ENCODE measurements at regions not wholly inside any gene's neighbourhood (a gene's known extent, or its start where the extent isn't known, plus 50 kb on each side); places are given as distances from the start of the nearest gene placed in this dataset.

DNA sequence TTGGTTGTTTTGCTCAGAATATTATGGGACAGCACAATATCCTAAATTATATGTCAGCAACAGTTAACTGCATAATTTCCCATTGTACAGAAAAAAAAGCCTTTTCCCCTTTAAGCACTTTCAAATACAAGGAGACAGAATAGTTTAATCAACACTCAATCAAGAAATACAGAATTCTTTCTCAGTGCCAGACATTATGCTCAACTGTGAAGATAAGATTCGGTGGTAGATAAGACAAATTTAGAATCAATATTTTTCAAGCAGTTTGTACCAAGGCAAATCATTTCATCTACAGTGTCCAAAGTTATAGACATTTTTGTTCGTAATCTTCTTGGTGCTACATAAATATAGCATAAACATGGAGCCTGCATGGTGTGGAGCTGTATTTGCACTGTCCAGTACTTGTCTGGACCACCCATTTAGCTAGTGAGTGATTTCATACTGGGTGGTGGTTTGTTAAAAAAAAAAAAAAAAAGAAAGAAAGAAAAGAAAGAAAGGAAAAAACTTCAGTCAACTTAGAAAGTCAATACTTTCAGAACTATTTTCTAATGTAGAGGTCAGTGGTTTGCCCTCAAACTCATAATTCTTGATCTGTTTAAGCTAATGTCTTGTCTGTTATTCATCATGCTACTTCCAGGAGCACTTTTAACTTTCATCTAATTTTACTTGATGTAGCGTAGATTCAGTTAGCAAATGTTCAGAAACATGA lies 522.9 kb downstream of the FAT4 start:
- TF ChIP-seq EP300 (IDR thresholded peaks at IDR 0.05): no peak
- no peak for TF ChIP-seq POLR2AphosphoS5 (IDR thresholded peaks at IDR 0.05)
- no peak for TF ChIP-seq POLR2A (IDR thresholded peaks at IDR 0.05)
- TF ChIP-seq, protein P1, sequence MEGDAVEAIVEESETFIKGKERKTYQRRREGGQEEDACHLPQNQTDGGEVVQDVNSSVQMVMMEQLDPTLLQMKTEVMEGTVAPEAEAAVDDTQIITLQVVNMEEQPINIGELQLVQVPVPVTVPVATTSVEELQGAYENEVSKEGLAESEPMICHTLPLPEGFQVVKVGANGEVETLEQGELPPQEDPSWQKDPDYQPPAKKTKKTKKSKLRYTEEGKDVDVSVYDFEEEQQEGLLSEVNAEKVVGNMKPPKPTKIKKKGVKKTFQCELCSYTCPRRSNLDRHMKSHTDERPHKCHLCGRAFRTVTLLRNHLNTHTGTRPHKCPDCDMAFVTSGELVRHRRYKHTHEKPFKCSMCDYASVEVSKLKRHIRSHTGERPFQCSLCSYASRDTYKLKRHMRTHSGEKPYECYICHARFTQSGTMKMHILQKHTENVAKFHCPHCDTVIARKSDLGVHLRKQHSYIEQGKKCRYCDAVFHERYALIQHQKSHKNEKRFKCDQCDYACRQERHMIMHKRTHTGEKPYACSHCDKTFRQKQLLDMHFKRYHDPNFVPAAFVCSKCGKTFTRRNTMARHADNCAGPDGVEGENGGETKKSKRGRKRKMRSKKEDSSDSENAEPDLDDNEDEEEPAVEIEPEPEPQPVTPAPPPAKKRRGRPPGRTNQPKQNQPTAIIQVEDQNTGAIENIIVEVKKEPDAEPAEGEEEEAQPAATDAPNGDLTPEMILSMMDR (IDR thresholded peaks at IDR 0.05): no peak
- Histone ChIP-seq H3K4me1 (no peaks in the 10 kb centered on the region), H3K27me3 (no peaks in the 10 kb centered on the region), H3K4me3 (no peak overlapping the region), H3K36me3 (no peaks in the 10 kb centered on the region), H3K9me3 (no peaks in the 10 kb centered on the region), H3K27ac (no peak overlapping the region)
- 46 to 48% methylated on average over 3 of the region's 3 CpGs for WGBS, 2 donors (ENCODE audit: low coverage in 1 of 2)
- ATAC-seq: no peak

- 71 to 81% methylated on average over 5 to 6 of the region's 6 CpGs for WGBS, 2 donors (ENCODE audit: low coverage in 1 of 2)
- Histone ChIP-seq H3K4me3 (no peak overlapping the region), H3K9me3 (no peaks in the 10 kb centered on the region), H3K36me3 (no peaks in the 10 kb centered on the region), H3K4me1 (no peaks in the 10 kb centered on the region), H3K27ac (no peak overlapping the region), H3K27me3 (no peaks in the 10 kb centered on the region)
- no peak for ATAC-seq
- TF ChIP-seq, protein P1 (IDR thresholded peaks at IDR 0.05): no peak
- TF ChIP-seq EP300 (IDR thresholded peaks at IDR 0.05): no peak
- no peak for TF ChIP-seq POLR2AphosphoS5 (IDR thresholded peaks at IDR 0.05)
- TF ChIP-seq POLR2A (IDR thresholded peaks at IDR 0.05): no peak
Observed at GRCh38 chr4:125838202-125838601, 523.4 kb downstream of the FAT4 start.

- Histone ChIP-seq H3K27ac (no peak overlapping the region), H3K27me3 (no peaks in the 10 kb centered on the region), H3K4me3 (no peak overlapping the region), H3K36me3 (no peaks in the 10 kb centered on the region), H3K4me1 (no peaks in the 10 kb centered on the region), H3K9me3 (no peaks in the 10 kb centered on the region)
- TF ChIP-seq, protein P1 (IDR thresholded peaks at IDR 0.05): no peak
- TF ChIP-seq POLR2A (IDR thresholded peaks at IDR 0.05): no peak
- TF ChIP-seq POLR2AphosphoS5 (IDR thresholded peaks at IDR 0.05): no peak
- TF ChIP-seq EP300 (IDR thresholded peaks at IDR 0.05): no peak
- ATAC-seq: no peak
Observed at GRCh38 chr4:125838924-125839323, 524.2 kb downstream of the FAT4 start.

GRCh38 chr4:125843947-125844346 lies 529.2 kb downstream of the FAT4 start:
- Histone ChIP-seq H3K27me3 (no peaks in the 10 kb centered on the region), H3K36me3 (no peaks in the 10 kb centered on the region), H3K27ac (no peak overlapping the region), H3K9me3 (no peaks in the 10 kb centered on the region), H3K4me1 (no peaks in the 10 kb centered on the region), H3K4me3 (no peak overlapping the region)
- no peak for ATAC-seq
- no peak for TF ChIP-seq EP300 (IDR thresholded peaks at IDR 0.05)
- TF ChIP-seq POLR2A (IDR thresholded peaks at IDR 0.05): no peak
- no peak for TF ChIP-seq POLR2AphosphoS5 (IDR thresholded peaks at IDR 0.05)
- TF ChIP-seq, protein P1 (IDR thresholded peaks at IDR 0.05): no peak

GRCh38 chr4:125847518-125847917 lies 532.8 kb downstream of the FAT4 start:
- H3K27ac ChIP-seq: no peak overlapping the region
- H3K9me3 ChIP-seq: no peaks in the 10 kb centered on the region
- ATAC-seq: no peak
- no peaks in the 10 kb centered on the region for H3K36me3 ChIP-seq
- no peak overlapping the region for H3K4me3 ChIP-seq
- H3K27me3 ChIP-seq: no peaks in the 10 kb centered on the region
- H3K4me1 ChIP-seq: no peaks in the 10 kb centered on the region
- TF ChIP-seq, protein P1 (IDR thresholded peaks at IDR 0.05): no peak
- TF ChIP-seq EP300 (IDR thresholded peaks at IDR 0.05) (no peak), POLR2A (IDR thresholded peaks at IDR 0.05) (no peak), POLR2AphosphoS5 (IDR thresholded peaks at IDR 0.05) (no peak)
- 87 to 93% methylated on average over 3 of the region's 3 CpGs for WGBS, 2 donors (ENCODE audit: low coverage in 1 of 2)
